MM.1S (cell line): ENCODE measurements at regions not wholly inside any gene's neighbourhood (a gene's known extent, or its start where the extent isn't known, plus 50 kb on each side); places are given as distances from the start of the nearest gene placed in this dataset.

Source experiments
- DNase-seq: peaks from one replicate; pipeline ENCODE4 v3.0.0-alpha.2; 2015
- H2AFZ ChIP-seq: fragments of 300-600 bp; sonication (generic); 2 replicates; pipeline ENCODE4 v1.6.0; 2016; ENCODE audit warnings: antibody characterized with exemption, low read length
- H3F3A ChIP-seq: fragments of 300-600 bp; sonication (generic); 2 replicates; pipeline ENCODE4 v1.6.1; 2016; ENCODE audit warnings: mild to moderate bottlenecking, antibody characterized with exemption, low read length, moderate library complexity, mixed read lengths; ENCODE audit not compliant: insufficient read depth
- H3K27ac ChIP-seq: fragments of 300-600 bp; sonication (generic); 2 replicates; pipeline ENCODE4 v1.5.1; 2016; ENCODE audit warnings: mild to moderate bottlenecking, low read length
- H3K27me3 ChIP-seq: fragments of 300-600 bp; sonication (generic); replicated peaks from 2 replicates; pipeline ENCODE4 v1.6.0; 2016; ENCODE audit warnings: low read length; ENCODE audit not compliant: insufficient read depth
- H3K36me3 ChIP-seq: fragments of 300-600 bp; sonication (generic); replicated peaks from 2 replicates; pipeline ENCODE4 v1.6.1; 2016; ENCODE audit warnings: mild to moderate bottlenecking, low read length, mixed read lengths; ENCODE audit not compliant: insufficient read depth
- H3K4me1 ChIP-seq: fragments of 300-600 bp; sonication (generic); 2 replicates; pipeline ENCODE4 v1.6.1; 2016; ENCODE audit warnings: low read length, mixed read lengths
- H3K4me2 ChIP-seq: fragments of 300-600 bp; sonication (generic); 2 replicates; pipeline ENCODE4 v1.6.0; 2016; ENCODE audit warnings: low read depth, low read length
- H3K4me3 ChIP-seq: fragments of 300-600 bp; sonication (generic); 2 replicates; pipeline ENCODE4 v1.5.1; 2016; ENCODE audit warnings: low read length, mixed read lengths
- H3K79me2 ChIP-seq: fragments of 300-600 bp; sonication (generic); 2 replicates; pipeline ENCODE4 v1.6.1; 2016; ENCODE audit warnings: mixed run types, low read length, mixed read lengths
- H3K9ac ChIP-seq: fragments of 300-600 bp; sonication (generic); 2 replicates; pipeline ENCODE4 v1.6.1; 2016; ENCODE audit warnings: low read length, mixed read lengths
- H3K9me2 ChIP-seq: fragments of 300-600 bp; sonication (generic); replicated peaks from 2 replicates; pipeline ENCODE4 v1.6.1; 2016; ENCODE audit warnings: mild to moderate bottlenecking, low read length, mixed read lengths; ENCODE audit not compliant: insufficient read depth
- H3K9me3 ChIP-seq: fragments of 300-600 bp; sonication (generic); replicated peaks from 2 replicates; pipeline ENCODE4 v1.6.1; 2016; ENCODE audit warnings: mild to moderate bottlenecking, low read length, mixed read lengths; ENCODE audit not compliant: insufficient read depth
- H4K20me1 ChIP-seq: fragments of 300-600 bp; sonication (generic); 2 replicates; pipeline ENCODE4 v1.6.1; 2016; ENCODE audit warnings: mild to moderate bottlenecking, low read length, moderate library complexity, mixed read lengths; ENCODE audit not compliant: insufficient read depth
- CTCF ChIP-seq: fragments of 300-600 bp; sonication (generic); IDR thresholded peaks from 2 replicates; pipeline ENCODE4 v1.5.1; 2016; ENCODE audit warnings: antibody characterized with exemption, low read length, mixed read lengths
- EZH2 ChIP-seq: fragments of 300-600 bp; sonication (generic); optimal IDR thresholded peaks from 2 replicates; pipeline ENCODE3; 2017; ENCODE audit warnings: low read depth, mild to moderate bottlenecking, antibody characterized with exemption, low read length, mixed read lengths
- EZH2phosphoT487 ChIP-seq: fragments of 300-600 bp; sonication (generic); IDR thresholded peaks from 2 replicates; pipeline ENCODE4 v1.6.1; 2018; ENCODE audit warnings: antibody characterized with exemption, low read length

GRCh38 chr11:106288057-106288456 lies 210.6 kb downstream of the AASDHPPT start:
- Histone ChIP-seq H2AFZ (no peak overlapping the region), H3F3A (no peaks in the 10 kb centered on the region), H3K9me3 (no peaks in the 10 kb centered on the region), H4K20me1 (no peaks in the 10 kb centered on the region), H3K79me2 (no peaks in the 10 kb centered on the region), H3K4me2 (no peak overlapping the region), H3K36me3 (no peaks in the 10 kb centered on the region), H3K9me2 (no peaks in the 10 kb centered on the region), H3K27ac (no peak overlapping the region), H3K9ac (no peak overlapping the region), H3K27me3 (no peaks in the 10 kb centered on the region), H3K4me1 (no peaks in the 10 kb centered on the region), H3K4me3 (no peak overlapping the region)
- TF ChIP-seq EZH2phosphoT487 (no peak), CTCF (no peak), EZH2 (no peak)
- DNase-seq = no peak

- Histone ChIP-seq H3K9me2 (no peaks in the 10 kb centered on the region), H3K4me3 (no peak overlapping the region), H3K9ac (no peak overlapping the region), H3F3A (no peaks in the 10 kb centered on the region), H3K79me2 (no peaks in the 10 kb centered on the region), H3K27ac (no peak overlapping the region), H3K27me3 (no peaks in the 10 kb centered on the region), H3K9me3 (no peaks in the 10 kb centered on the region), H3K4me1 (no peaks in the 10 kb centered on the region), H3K4me2 (no peak overlapping the region), H2AFZ (no peak overlapping the region), H4K20me1 (no peaks in the 10 kb centered on the region), H3K36me3 (no peaks in the 10 kb centered on the region)
- DNase-seq = no peak
- TF ChIP-seq EZH2 (no peak), EZH2phosphoT487 (no peak), CTCF (no peak)
Measured at GRCh38 chr11:106288822-106289387, 211.4 kb downstream of the AASDHPPT start.

- no peak overlapping the region for H2AFZ ChIP-seq
- no peaks in the 10 kb centered on the region for H3K27me3 ChIP-seq
- TF ChIP-seq EZH2 (no peak), CTCF (no peak), EZH2phosphoT487 (no peak)
- H3K9ac ChIP-seq = no peak overlapping the region
- no peak overlapping the region for H3K4me2 ChIP-seq
- no peaks in the 10 kb centered on the region for H3K79me2 ChIP-seq
- DNase-seq = no peak
- no peaks in the 10 kb centered on the region for H4K20me1 ChIP-seq
- H3K27ac ChIP-seq = no peak overlapping the region
- H3K36me3 ChIP-seq = no peaks in the 10 kb centered on the region
- no peaks in the 10 kb centered on the region for H3K9me3 ChIP-seq
- no peaks in the 10 kb centered on the region for H3K9me2 ChIP-seq
- H3K4me3 ChIP-seq = no peak overlapping the region
- no peaks in the 10 kb centered on the region for H3F3A ChIP-seq
- no peaks in the 10 kb centered on the region for H3K4me1 ChIP-seq
Measured at GRCh38 chr11:106292526-106292925, 215.1 kb downstream of the AASDHPPT start.
